NCI-H187 treated with DMSO at 0.1 percent for 48 hours (cell line): ENCODE measurements at regions not wholly inside any gene's neighbourhood (a gene's known extent, or its start where the extent isn't known, plus 50 kb on each side); places are given as distances from the start of the nearest gene placed in this dataset.
"Not testable (repeated sequence)": the region's sequence is repeated elsewhere in the genome, so short reads cannot be mapped to it uniquely, and the experiment has no call there.

Experiments
- DNase-seq: peaks from one replicate; lab custom pipeline; 2025; lab: John Stamatoyannopoulos, UW

DNA sequence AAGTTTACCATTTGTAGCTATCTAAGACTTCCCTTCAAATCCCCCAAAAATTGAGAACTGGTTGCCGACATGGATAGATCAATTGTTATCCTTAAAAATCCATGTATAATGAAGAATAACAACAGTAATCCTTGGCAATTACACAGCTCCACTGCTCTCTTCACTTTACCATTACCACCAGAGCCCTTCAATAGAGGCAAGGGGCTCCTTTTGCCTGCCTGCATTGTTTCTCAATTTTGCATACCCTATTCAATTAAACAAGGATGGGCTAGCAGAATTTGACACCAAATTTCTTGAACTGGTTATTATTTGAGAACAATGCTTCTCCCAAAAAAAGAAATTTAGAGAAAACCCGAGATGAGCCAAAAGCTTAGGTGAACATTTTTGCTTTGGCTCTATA, 387.8 kb upstream of the PKN2 start:
- no peak for DNase-seq

GRCh38 chr1:88296642-88297041, 387.4 kb upstream of the PKN2 start:
- no peak for DNase-seq

DNA sequence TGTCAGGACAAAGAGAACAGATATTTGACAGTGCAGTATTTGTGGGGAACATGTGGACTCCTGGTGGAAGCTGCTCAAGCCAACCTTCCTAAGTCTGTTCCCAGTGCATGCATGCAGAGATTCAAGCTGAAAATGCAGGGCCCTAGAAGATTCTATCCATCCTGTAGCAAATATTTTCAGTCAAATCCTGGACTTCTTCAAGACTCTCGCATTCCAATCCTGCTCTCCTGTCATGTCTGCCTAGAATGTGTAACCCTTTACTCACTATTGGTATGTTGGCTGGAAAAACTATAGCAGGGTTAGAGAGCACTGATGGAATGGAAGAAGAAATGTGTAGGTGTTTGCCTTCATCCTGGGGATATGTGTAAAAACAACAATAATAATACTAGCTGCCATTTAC, 385.6 kb upstream of the PKN2 start:
- no peak for DNase-seq

GRCh38 chr1:88300752-88301263, 383.3 kb upstream of the PKN2 start:
- no peak for DNase-seq

- no peak for DNase-seq
These were observed 381.1 kb upstream of the PKN2 start for GRCh38 chr1:88302843-88303486.

- no peak for DNase-seq
These were observed 372.8 kb upstream of the PKN2 start for GRCh38 chr1:88311265-88311664.

DNA sequence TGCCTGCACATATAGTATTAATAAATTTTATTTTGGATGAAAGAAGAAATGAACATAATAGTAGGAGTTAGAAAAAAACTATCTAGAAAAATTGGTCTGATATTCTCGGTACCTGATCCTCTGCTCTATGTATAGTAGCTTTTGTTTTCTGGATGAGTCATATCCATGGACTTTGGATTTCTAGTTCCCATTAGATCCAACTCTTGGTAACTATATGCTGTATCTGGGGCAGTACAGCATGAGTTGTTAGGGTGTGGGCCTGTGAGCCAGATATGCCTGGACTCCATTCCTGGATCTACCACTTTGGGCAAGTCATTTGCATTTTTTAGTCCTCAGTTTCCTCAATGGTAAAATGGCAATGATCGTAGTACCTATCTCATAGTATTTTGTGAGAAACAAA, 372.2 kb upstream of the PKN2 start:
- DNase-seq = no peak

- DNase-seq = no peak
These were observed 366.7 kb upstream of the PKN2 start for GRCh38 chr1:88317396-88317795.

- no peak for DNase-seq
These were observed 365.3 kb upstream of the PKN2 start for GRCh38 chr1:88318740-88319139.

DNA sequence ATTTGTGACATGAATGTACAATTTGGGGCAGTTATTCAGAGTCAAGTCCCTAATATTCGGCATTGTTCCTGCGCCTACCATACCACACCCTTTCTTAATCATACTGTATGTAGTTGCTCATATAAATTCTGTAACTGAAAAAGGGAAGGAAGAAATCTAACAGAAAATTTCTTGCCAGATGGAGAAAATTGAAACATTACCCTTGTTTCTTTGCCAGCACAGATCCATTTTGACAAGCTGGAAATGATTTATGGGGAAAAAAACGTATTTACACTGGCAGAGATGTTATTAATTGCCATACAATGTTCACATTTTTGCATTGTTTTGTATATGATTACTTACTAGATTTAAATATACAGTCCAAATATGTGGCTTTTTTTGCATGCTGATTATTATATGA, 363.8 kb upstream of the PKN2 start:
- no peak for DNase-seq

DNA sequence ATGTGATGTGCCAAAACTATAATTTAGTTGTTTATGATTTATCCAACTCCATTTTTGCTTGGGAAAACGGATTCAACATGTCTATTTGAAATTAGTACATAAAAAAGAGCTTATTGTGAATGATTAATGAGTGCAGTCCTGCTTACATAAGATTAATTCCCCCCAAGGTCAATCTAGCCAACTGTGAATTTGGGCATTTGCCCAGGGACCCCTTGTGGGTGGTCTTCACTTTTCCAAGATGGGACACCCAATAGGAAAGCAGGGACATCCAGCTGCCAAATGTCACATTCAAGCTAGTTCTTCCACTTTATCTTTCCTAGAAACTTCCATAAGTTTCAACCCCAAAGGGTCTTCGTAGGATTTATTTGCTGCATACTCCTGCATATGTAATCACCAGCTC, 362.4 kb upstream of the PKN2 start:
- no peak for DNase-seq

DNA sequence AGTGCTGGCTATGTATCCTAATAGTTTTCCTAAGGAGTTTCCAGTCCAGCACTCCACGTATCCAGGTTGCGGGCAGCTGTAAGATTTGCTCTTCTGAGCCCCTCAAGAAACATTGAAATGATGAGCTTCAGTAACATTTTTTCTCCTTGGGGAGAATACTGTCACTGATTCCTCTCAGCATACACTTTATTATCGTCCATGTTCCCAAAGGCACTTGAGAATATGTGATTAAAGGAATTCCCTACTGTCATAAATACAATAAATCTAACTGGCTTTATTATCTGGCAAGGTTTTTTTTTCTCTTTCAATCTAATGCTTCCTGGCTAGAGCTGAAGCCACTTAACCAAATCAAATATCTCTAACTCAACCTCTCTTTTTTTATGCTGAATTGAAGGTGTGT, 359.2 kb upstream of the PKN2 start:
- DNase-seq = no peak

- no peak for DNase-seq
These were observed 356.4 kb upstream of the PKN2 start for GRCh38 chr1:88327391-88328267.

DNA sequence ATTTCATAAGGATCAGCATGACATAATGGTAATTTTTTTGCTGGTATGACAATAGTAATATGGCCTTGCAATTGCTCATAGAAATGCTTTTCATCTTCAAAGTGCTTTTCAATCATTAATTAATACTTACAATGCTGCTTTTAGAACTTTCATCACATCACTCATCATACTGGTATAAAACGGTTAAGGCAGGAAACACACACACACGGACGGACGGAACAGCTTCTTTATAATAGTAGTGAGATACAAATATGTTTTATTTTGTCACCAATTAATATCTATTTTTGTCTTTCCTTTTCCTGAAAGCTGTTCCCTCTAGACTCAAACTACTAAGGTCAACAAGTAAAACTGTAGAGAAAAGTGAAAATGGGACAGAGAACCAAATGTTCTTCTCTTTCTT, 353.9 kb upstream of the PKN2 start:
- DNase-seq = no peak

DNA sequence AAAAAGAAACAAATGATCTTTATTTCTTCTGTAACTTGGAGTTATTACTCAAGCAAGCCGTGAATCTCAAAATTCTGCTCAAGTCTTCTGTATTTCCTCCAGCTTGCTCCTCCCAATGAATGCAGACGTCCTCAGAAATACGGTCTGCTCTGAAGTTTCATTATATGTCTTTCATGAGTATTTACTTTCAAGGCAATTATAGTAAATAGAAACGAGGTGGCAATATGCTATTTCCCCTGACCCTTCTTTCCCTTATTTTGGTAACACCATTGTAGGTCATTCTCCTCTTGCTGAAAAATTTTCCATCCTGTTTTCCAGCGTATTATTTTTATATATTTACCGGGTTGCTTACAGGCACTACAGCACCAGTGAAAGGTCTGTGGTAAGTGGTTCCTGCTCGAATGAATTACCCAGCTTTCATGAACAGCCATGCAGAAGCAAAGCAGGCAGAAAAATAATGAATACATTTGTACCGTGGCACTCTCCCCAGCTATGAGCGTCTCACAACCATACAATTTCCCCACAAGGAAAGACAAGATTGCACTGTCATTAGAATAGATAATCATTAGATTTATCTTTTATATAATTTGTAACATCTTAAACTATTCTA, 350.9 kb upstream of the PKN2 start:
- DNase-seq = no peak

DNA sequence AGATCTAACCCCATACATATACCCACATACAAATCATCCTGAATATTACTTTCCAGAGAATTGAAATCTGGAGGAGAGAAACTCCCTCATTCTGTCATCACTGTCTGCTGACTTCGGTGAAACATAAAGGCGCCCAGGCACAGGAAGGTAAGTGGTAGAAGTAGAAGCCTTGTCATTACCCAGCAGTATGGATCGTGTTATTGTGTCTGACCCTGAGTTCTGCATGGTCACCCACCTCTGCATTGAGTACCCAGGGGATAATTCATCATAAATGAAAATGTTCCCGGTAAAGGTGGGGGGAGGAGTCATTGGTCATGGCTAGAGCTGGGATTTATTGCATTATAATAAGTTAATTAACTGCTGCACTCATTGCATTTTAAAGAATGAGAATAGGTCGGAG, 342.6 kb upstream of the PKN2 start:
- no peak for DNase-seq

GRCh38 chr1:88342081-88342480, 342.0 kb upstream of the PKN2 start:
- DNase-seq = not testable (repeated sequence)

- DNase-seq = no peak
These were observed 333.4 kb upstream of the PKN2 start for GRCh38 chr1:88350648-88351047.

DNA sequence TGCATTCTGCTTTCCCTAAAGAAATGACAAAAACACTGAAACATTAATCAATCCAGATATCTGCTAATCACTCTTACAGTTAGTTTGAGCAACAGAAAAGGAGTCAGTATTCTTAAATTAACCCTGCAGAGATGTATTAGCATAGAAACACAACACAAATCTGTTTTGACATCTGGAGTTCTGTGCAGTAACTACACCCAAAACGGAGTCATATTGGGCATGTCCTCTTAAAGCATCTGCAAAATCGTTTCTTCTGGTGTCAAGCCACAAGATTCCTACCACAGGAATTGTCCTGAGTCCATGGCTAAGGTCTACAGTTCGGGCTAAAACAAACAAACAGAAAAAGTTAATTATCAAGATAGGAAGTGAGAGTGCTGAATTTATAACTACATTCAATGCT, 332.1 kb upstream of the PKN2 start:
- DNase-seq = no peak

GRCh38 chr1:88354256-88354655, 329.8 kb upstream of the PKN2 start:
- no peak for DNase-seq

GRCh38 chr1:88357729-88358128, 326.3 kb upstream of the PKN2 start:
- DNase-seq = no peak

GRCh38 chr1:88371436-88372023, 312.5 kb upstream of the PKN2 start:
- no peak for DNase-seq

GRCh38 chr1:88375977-88376376, 308.1 kb upstream of the PKN2 start:
- no peak for DNase-seq
